B cell (primary cell): ENCODE measurements at regions not wholly inside any gene's neighbourhood (a gene's known extent, or its start where the extent isn't known, plus 50 kb on each side); places are given as distances from the start of the nearest gene placed in this dataset.

Experiments used
- ATAC-seq: fragments of 200-7000 bp; cut with Tn5 transposase; one replicate; pipeline ENCODE4 v1.10.0; 2021; ENCODE audit warnings: low read depth, mild to moderate bottlenecking, moderate number of reproducible peaks, moderate library complexity
- CTCF ChIA-PET: fragments of 350-600 bp; sonication (Branson Sonifier 250); formaldehyde crosslinking; loops from one replicate; lab custom pipeline; 2021; ENCODE audit warnings: antibody characterized with exemption, inconsistent platforms; lab: Charles Lee
- POLR2A ChIA-PET: fragments of 350-600 bp; sonication (Branson Sonifier 250); formaldehyde crosslinking; loops from one replicate; lab custom pipeline; 2021; ENCODE audit warnings: antibody characterized with exemption; lab: Charles Lee
- DNase-seq: peaks from one replicate; pipeline ENCODE4 v3.0.0; 2013
- H2AFZ ChIP-seq: 2 replicates; pipeline ENCODE4 v1.6.1; 2012; ENCODE audit warnings: mild to moderate bottlenecking, low read depth, low read length; ENCODE audit not compliant: insufficient read depth, poor library complexity, severe bottlenecking
- H3K27ac ChIP-seq, 2 donors: 1 replicate in 1 of 2; 2 replicates in 1 of 2; pipeline ENCODE4 v1.5.1; 2012 to 2013; ENCODE audit warnings: low read length in 2 of 2, mild to moderate bottlenecking in 2 of 2, moderate library complexity in 1 of 2
- H3K27me3 ChIP-seq, 4 experiments: fragments of 200-600 bp in 1 of 4; sonication (generic) in 1 of 4; replicated peaks in 1 of 4; 1 replicate in 2 of 4; 2 replicates in 2 of 4; pipeline versions ENCODE4 v1.6.1 to v1.7.0; 2013 to 2016; ENCODE audit warnings: low read length in 3 of 4, mild to moderate bottlenecking in 2 of 4, mixed read lengths in 1 of 4, moderate library complexity in 1 of 4; ENCODE audit not compliant: insufficient read depth in 4 of 4, control insufficient read depth in 3 of 4; ENCODE audit errors: control extremely low read depth in 1 of 4
- H3K36me3 ChIP-seq, 2 experiments: replicated peaks in 1 of 2; 1 replicate in 1 of 2; 2 replicates in 1 of 2; pipeline versions ENCODE4 v1.6.1 to v1.7.1; 2013; ENCODE audit warnings: low read length in 1 of 2; ENCODE audit not compliant: insufficient read depth in 2 of 2, control insufficient read depth in 1 of 2; ENCODE audit errors: control extremely low read depth in 1 of 2, extremely low read depth in 1 of 2
- H3K4me1 ChIP-seq, 2 donors: fragments of 200-600 bp in 1 of 2; sonication (generic) in 1 of 2; 1 replicate in 1 of 2; 2 replicates in 1 of 2; pipeline versions ENCODE4 v1.5.1 to v1.6.1; 2013 to 2017; ENCODE audit warnings: low read length in 2 of 2; ENCODE audit not compliant: control insufficient read depth in 2 of 2, insufficient read depth in 2 of 2
- H3K4me2 ChIP-seq: replicated peaks from 2 replicates; pipeline ENCODE3; 2012; ENCODE audit warnings: mild to moderate bottlenecking, low read depth, low read length; ENCODE audit not compliant: poor library complexity, severe bottlenecking
- H3K4me3 ChIP-seq, 5 experiments: fragments of 200-600 bp in 1 of 5; sonication (generic) in 1 of 5; 1 replicate in 3 of 5; 2 replicates in 2 of 5; pipeline versions ENCODE4 v1.5.1 to v1.7.0; 2011 to 2016; ENCODE audit warnings: low read length in 4 of 5, mild to moderate bottlenecking in 4 of 5, low read depth in 2 of 5, control low read depth in 1 of 5, moderate library complexity in 1 of 5; ENCODE audit not compliant: insufficient read depth in 1 of 5; ENCODE audit errors: control extremely low read depth in 1 of 5, extremely low read depth in 1 of 5
- H3K79me2 ChIP-seq: fragments of 200-600 bp; sonication (generic); one replicate; pipeline ENCODE4 v1.6.0; 2016; ENCODE audit warnings: low read length; ENCODE audit not compliant: control insufficient read depth, insufficient read depth
- H3K9ac ChIP-seq: fragments of 200-600 bp; sonication (generic); 2 replicates; pipeline ENCODE4 v1.6.1; 2017; ENCODE audit warnings: mild to moderate bottlenecking, low read length, moderate library complexity
- H3K9me3 ChIP-seq, 3 donors: one replicate each; pipeline versions ENCODE4 v1.6.1 to v1.7.1; 2013; ENCODE audit warnings: low read length in 2 of 3; ENCODE audit not compliant: control insufficient read depth in 2 of 3, insufficient read depth in 1 of 3; ENCODE audit errors: control extremely low read depth in 1 of 3
- H4K20me1 ChIP-seq: 2 replicates; pipeline ENCODE4 v1.6.0; 2012; ENCODE audit warnings: mild to moderate bottlenecking, low read length; ENCODE audit not compliant: insufficient read depth, control insufficient read depth, poor library complexity, severe bottlenecking
- H3K27ac Mint-ChIP-seq: one replicate; pipeline ENCODE4 v1.8.0; 2021; ENCODE audit warnings: mixed read lengths
- H3K27me3 Mint-ChIP-seq: one replicate; pipeline ENCODE4 v1.8.0; 2021; ENCODE audit warnings: mixed read lengths
- H3K4me1 Mint-ChIP-seq: one replicate; pipeline ENCODE4 v1.8.0; 2021; ENCODE audit warnings: mixed read lengths
- H3K4me3 Mint-ChIP-seq: one replicate; pipeline ENCODE4 v1.8.0; 2021; ENCODE audit warnings: mixed read lengths
- H3K9me3 Mint-ChIP-seq: one replicate; pipeline ENCODE4 v1.8.0; 2022; ENCODE audit warnings: mixed read lengths; ENCODE audit not compliant: insufficient read depth
- EZH2 ChIP-seq: IDR thresholded peaks from 2 replicates; pipeline ENCODE4 v1.6.1; 2012; ENCODE audit warnings: borderline replicate concordance, low read depth, mild to moderate bottlenecking, moderate library complexity, low read length; ENCODE audit not compliant: insufficient read depth, poor library complexity, severe bottlenecking
- WGBS: methylation state at CpG from one replicate; pipeline ENCODE4 v1.1.5; 2013; ENCODE audit warnings: missing lambda C conversion rate; ENCODE audit not compliant: insufficient coverage; 5-methylcytosine and 5-hydroxymethylcytosine counted together
- intact Hi-C: fragments of 100-400 bp; cut with micrococcal nuclease; formaldehyde crosslinking; loops from one replicate; pipeline ENCODE4 v1.10.0; 2022
- TF ChIP-seq, protein P1 (sequence below): fragments of 200-600 bp; IDR thresholded peaks from one replicate; pipeline ENCODE4 v1.8.0; 2022; ENCODE audit warnings: antibody characterized with exemption, mild to moderate bottlenecking

DNA sequence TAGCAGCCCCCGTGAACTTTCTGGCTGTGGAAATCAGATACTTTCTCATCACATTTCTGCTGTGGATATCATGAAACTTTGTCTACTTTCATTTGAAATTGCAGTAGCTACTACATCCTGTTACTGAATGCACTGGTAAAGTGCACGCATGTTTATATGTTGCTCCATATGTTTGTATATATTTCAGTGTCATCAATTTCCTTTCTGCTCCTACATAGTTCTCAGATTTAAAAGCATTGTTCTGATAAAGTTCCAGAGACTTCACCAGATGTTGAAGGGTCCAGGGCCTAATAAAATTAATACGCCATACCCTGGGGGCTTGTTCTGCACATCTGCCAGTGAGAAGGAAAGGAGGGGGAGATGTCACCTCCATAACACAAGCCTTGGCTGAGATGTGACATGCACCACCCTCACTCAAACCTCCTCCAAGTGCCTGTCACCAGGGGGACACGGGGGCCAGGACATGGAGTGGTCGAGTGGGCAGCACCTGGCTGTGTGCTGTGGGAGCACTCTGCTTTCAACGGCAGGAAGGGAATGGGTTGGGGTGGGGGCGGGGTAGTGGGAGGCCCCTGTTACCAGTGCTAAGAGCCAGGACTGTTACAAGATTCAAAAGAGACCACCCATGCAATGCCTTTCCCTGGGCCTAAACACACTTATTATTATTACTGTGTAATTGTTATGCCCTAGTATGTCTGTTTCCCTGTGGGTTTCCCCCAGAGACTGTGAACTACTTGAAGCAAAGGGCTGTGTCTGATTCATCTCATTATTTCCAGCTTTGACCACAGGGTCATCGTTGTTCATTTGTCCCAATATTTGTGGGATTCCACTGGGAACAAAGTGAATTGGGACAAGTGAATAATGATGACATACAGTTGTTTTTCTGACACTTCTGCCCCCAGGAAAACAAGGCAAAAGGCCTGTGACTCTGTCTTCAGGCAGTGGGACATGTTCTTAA lies 193.4 kb downstream of the FOXL1 start:
- H3K4me1 Mint-ChIP-seq = no peaks in the 10 kb centered on the region
- intact Hi-C loops = no loop called here
- Histone ChIP-seq H3K4me2 (no peak overlapping the region), H3K27me3 (no peaks in the 10 kb centered on the region), H4K20me1 (no peaks in the 10 kb centered on the region), H3K4me1 (no peaks in the 10 kb centered on the region), H3K79me2 (no peaks in the 10 kb centered on the region), H3K9me3 (no peaks in the 10 kb centered on the region), H3K27ac (no peak overlapping the region), H3K4me3 (no peak overlapping the region), H2AFZ (no peak overlapping the region), H3K36me3 (no peaks in the 10 kb centered on the region), H3K9ac (no peak overlapping the region)
- no peak overlapping the region for H3K27ac Mint-ChIP-seq
- no peak for ATAC-seq
- 86% methylated on average over 1 of the region's 8 CpGs for WGBS
- POLR2A ChIA-PET = no interaction called here
- CTCF ChIA-PET = no interaction called here
- peaks cover 28% of the 10 kb centered on the region for H3K27me3 Mint-ChIP-seq
- no peaks in the 10 kb centered on the region for H3K9me3 Mint-ChIP-seq
- TF ChIP-seq, protein P1, sequence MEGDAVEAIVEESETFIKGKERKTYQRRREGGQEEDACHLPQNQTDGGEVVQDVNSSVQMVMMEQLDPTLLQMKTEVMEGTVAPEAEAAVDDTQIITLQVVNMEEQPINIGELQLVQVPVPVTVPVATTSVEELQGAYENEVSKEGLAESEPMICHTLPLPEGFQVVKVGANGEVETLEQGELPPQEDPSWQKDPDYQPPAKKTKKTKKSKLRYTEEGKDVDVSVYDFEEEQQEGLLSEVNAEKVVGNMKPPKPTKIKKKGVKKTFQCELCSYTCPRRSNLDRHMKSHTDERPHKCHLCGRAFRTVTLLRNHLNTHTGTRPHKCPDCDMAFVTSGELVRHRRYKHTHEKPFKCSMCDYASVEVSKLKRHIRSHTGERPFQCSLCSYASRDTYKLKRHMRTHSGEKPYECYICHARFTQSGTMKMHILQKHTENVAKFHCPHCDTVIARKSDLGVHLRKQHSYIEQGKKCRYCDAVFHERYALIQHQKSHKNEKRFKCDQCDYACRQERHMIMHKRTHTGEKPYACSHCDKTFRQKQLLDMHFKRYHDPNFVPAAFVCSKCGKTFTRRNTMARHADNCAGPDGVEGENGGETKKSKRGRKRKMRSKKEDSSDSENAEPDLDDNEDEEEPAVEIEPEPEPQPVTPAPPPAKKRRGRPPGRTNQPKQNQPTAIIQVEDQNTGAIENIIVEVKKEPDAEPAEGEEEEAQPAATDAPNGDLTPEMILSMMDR = no peak
- TF ChIP-seq EZH2 = no peak
- no peak overlapping the region for H3K4me3 Mint-ChIP-seq
- no peak for DNase-seq

DNA sequence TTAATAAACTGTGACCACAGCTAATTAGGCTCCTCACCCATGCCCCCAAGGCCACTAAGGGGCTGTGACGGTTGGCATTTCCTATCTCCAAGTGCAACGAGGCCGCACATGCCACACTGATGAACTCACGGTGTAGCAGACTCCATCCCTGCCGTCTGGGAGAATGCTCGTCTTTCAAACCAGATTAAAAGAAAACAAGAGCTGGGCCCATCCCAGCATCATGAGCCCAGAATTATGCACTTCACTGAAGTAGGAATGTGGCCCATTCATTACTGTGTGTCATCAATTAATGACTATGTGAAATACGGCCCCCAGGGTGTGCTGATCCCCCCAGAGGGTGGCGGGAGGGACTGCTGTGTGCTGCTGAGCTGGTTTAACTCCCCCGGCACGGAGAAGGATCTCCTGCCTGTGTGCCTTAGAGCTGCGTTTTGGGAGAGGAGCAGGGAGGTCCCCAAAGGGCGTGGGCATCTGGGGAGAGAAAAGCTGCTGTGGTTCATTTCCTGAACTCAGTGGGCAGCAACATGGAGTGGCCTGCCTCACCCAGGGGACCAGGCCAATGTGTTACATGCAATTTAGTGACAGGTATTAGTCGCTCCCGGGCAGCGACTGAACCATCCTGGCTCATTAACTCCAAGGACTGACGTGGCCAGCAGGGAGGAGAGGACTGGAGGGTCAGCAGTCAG lies 194.5 kb downstream of the FOXL1 start:
- CTCF ChIA-PET = no interaction called here
- WGBS = 92% methylated on average over 16 of the region's 16 CpGs

More for the DNA sequence above, 194.5 kb downstream of the FOXL1 start:
- no peak overlapping the region for H3K4me2 ChIP-seq
- H3K27me3 Mint-ChIP-seq = peaks cover 28% of the 10 kb centered on the region
- no peaks in the 10 kb centered on the region for H3K9me3 ChIP-seq
- no peaks in the 10 kb centered on the region for H3K4me1 Mint-ChIP-seq
- H3K27ac ChIP-seq = no peak overlapping the region
- no peak overlapping the region for H2AFZ ChIP-seq
- H3K27ac Mint-ChIP-seq = no peak overlapping the region
- H3K79me2 ChIP-seq = no peaks in the 10 kb centered on the region
- H3K4me1 ChIP-seq = no peaks in the 10 kb centered on the region
- POLR2A ChIA-PET = no interaction called here
- intact Hi-C loops = no loop called here
- no peak overlapping the region for H3K4me3 Mint-ChIP-seq
- H3K27me3 ChIP-seq = no peaks in the 10 kb centered on the region
- TF ChIP-seq, protein P1 = no peak
- TF ChIP-seq EZH2 = no peak
- no peaks in the 10 kb centered on the region for H3K9me3 Mint-ChIP-seq
- ATAC-seq (no peak), DNase-seq (no peak)
- H4K20me1 ChIP-seq = no peaks in the 10 kb centered on the region
- H3K36me3 ChIP-seq = no peaks in the 10 kb centered on the region
- H3K4me3 ChIP-seq = no peak overlapping the region
- no peak overlapping the region for H3K9ac ChIP-seq
